ENCODE measurements at regions not wholly inside any gene's neighbourhood (a gene's known extent, or its start where the extent isn't known, plus 50 kb on each side); places are given as distances from the start of the nearest gene placed in this dataset.

GRCh38 chr7:41910940-41911600 lies 208.2 kb upstream of the INHBA start:
- H3K9me3 Mint-ChIP-seq = no peaks in the 10 kb centered on the region
- no peaks in the 10 kb centered on the region for H3K4me1 Mint-ChIP-seq (ENCODE audit: low read depth)
- H3K36me3 Mint-ChIP-seq (ENCODE audit: low read depth) = no peaks in the 10 kb centered on the region
- no peak overlapping the region for H3K4me3 Mint-ChIP-seq
- H3K27ac Mint-ChIP-seq = no peak overlapping the region
- peaks cover 18% of the 10 kb centered on the region for H3K27me3 Mint-ChIP-seq (ENCODE audit: low read depth)

- H3K27ac Mint-ChIP-seq = no peak overlapping the region
- no peak overlapping the region for H3K4me3 Mint-ChIP-seq
- H3K27me3 Mint-ChIP-seq (ENCODE audit: low read depth) = peaks cover 14% of the 10 kb centered on the region
- H3K4me1 Mint-ChIP-seq (ENCODE audit: low read depth) = no peaks in the 10 kb centered on the region
- peaks cover 9% of the 10 kb centered on the region for H3K9me3 Mint-ChIP-seq
- no peaks in the 10 kb centered on the region for H3K36me3 Mint-ChIP-seq (ENCODE audit: low read depth)
Observed at GRCh38 chr7:41907444-41907843, 204.6 kb upstream of the INHBA start.

- Mint-ChIP-seq H3K27me3 (ENCODE audit: low read depth) (peaks cover 33% of the 10 kb centered on the region), H3K4me3 (no peak overlapping the region), H3K9me3 (peaks cover 20% of the 10 kb centered on the region), H3K36me3 (ENCODE audit: low read depth) (no peaks in the 10 kb centered on the region), H3K27ac (no peak overlapping the region), H3K4me1 (ENCODE audit: low read depth) (no peaks in the 10 kb centered on the region)
Observed at GRCh38 chr7:41900532-41900931, 197.6 kb upstream of the INHBA start.

- Mint-ChIP-seq H3K9me3 (peaks cover 20% of the 10 kb centered on the region), H3K27ac (no peak overlapping the region), H3K27me3 (ENCODE audit: low read depth) (peaks cover 33% of the 10 kb centered on the region), H3K4me1 (ENCODE audit: low read depth) (no peaks in the 10 kb centered on the region), H3K36me3 (ENCODE audit: low read depth) (no peaks in the 10 kb centered on the region), H3K4me3 (no peak overlapping the region)
Observed at GRCh38 chr7:41899823-41900433, 197.0 kb upstream of the INHBA start.

- H3K36me3 Mint-ChIP-seq (ENCODE audit: low read depth) = no peaks in the 10 kb centered on the region
- peaks cover 16% of the 10 kb centered on the region for H3K4me1 Mint-ChIP-seq (ENCODE audit: low read depth)
- no peak overlapping the region for H3K27ac Mint-ChIP-seq
- H3K4me3 Mint-ChIP-seq = no peak overlapping the region
- peaks cover 6% of the 10 kb centered on the region for H3K9me3 Mint-ChIP-seq
- peaks cover 24% of the 10 kb centered on the region for H3K27me3 Mint-ChIP-seq (ENCODE audit: low read depth)
Observed at GRCh38 chr7:41893656-41894055, 190.8 kb upstream of the INHBA start.

- no peak overlapping the region for H3K4me3 Mint-ChIP-seq
- H3K4me1 Mint-ChIP-seq (ENCODE audit: low read depth) = peaks cover 25% of the 10 kb centered on the region
Observed at GRCh38 chr7:41892356-41893100, 189.6 kb upstream of the INHBA start.

GRCh38 chr7:41891950-41892349 lies 189.1 kb upstream of the INHBA start:
- H3K27me3 Mint-ChIP-seq (ENCODE audit: low read depth) = peaks cover 13% of the 10 kb centered on the region

More at GRCh38 chr7:41892356-41893100, 189.6 kb upstream of the INHBA start:
- Mint-ChIP-seq H3K27ac (no peak overlapping the region), H3K27me3 (ENCODE audit: low read depth) (peaks cover 19% of the 10 kb centered on the region), H3K36me3 (ENCODE audit: low read depth) (peaks cover 2% of the 10 kb centered on the region), H3K9me3 (peaks cover 5% of the 10 kb centered on the region)

GRCh38 chr7:41890631-41891274 lies 187.9 kb upstream of the INHBA start:
- Mint-ChIP-seq H3K27ac (no peak overlapping the region), H3K36me3 (ENCODE audit: low read depth) (peaks cover 2% of the 10 kb centered on the region), H3K4me1 (ENCODE audit: low read depth) (peaks cover 27% of the 10 kb centered on the region), H3K27me3 (ENCODE audit: low read depth) (peaks cover 5% of the 10 kb centered on the region), H3K4me3 (no peak overlapping the region), H3K9me3 (no peaks in the 10 kb centered on the region)

More at GRCh38 chr7:41891950-41892349, 189.1 kb upstream of the INHBA start:
- Mint-ChIP-seq H3K9me3 (peaks cover 5% of the 10 kb centered on the region), H3K4me3 (no peak overlapping the region), H3K27ac (no peak overlapping the region), H3K36me3 (ENCODE audit: low read depth) (peaks cover 2% of the 10 kb centered on the region), H3K4me1 (ENCODE audit: low read depth) (peaks cover 26% of the 10 kb centered on the region)

GRCh38 chr7:41889472-41889871 lies 186.6 kb upstream of the INHBA start:
- no peak overlapping the region for H3K27ac Mint-ChIP-seq
- no peak overlapping the region for H3K4me3 Mint-ChIP-seq
- peaks cover 5% of the 10 kb centered on the region for H3K27me3 Mint-ChIP-seq (ENCODE audit: low read depth)
- peaks cover 34% of the 10 kb centered on the region for H3K4me1 Mint-ChIP-seq (ENCODE audit: low read depth)
- peaks cover 5% of the 10 kb centered on the region for H3K36me3 Mint-ChIP-seq (ENCODE audit: low read depth)
- peaks cover 5% of the 10 kb centered on the region for H3K9me3 Mint-ChIP-seq

GRCh38 chr7:41889040-41889439 lies 186.2 kb upstream of the INHBA start:
- Mint-ChIP-seq H3K36me3 (ENCODE audit: low read depth) (peaks cover 5% of the 10 kb centered on the region), H3K27ac (no peak overlapping the region), H3K27me3 (ENCODE audit: low read depth) (peaks cover 5% of the 10 kb centered on the region), H3K4me1 (ENCODE audit: low read depth) (peaks cover 34% of the 10 kb centered on the region), H3K4me3 (no peak overlapping the region), H3K9me3 (peaks cover 5% of the 10 kb centered on the region)

- Mint-ChIP-seq H3K4me3 (no peak overlapping the region), H3K9me3 (peaks cover 13% of the 10 kb centered on the region), H3K27me3 (ENCODE audit: low read depth) (peaks cover 5% of the 10 kb centered on the region), H3K36me3 (ENCODE audit: low read depth) (peaks cover 13% of the 10 kb centered on the region), H3K4me1 (ENCODE audit: low read depth) (peaks cover 44% of the 10 kb centered on the region), H3K27ac (no peak overlapping the region)
Observed at GRCh38 chr7:41887416-41887815, 184.5 kb upstream of the INHBA start.

GRCh38 chr7:41886901-41887311 lies 184.0 kb upstream of the INHBA start:
- peaks cover 18% of the 10 kb centered on the region for H3K9me3 Mint-ChIP-seq
- peaks cover 49% of the 10 kb centered on the region for H3K4me1 Mint-ChIP-seq (ENCODE audit: low read depth)
- no peak overlapping the region for H3K4me3 Mint-ChIP-seq
- no peak overlapping the region for H3K27ac Mint-ChIP-seq
- peaks cover 17% of the 10 kb centered on the region for H3K36me3 Mint-ChIP-seq (ENCODE audit: low read depth)
- H3K27me3 Mint-ChIP-seq (ENCODE audit: low read depth) = peaks cover 5% of the 10 kb centered on the region

GRCh38 chr7:41886262-41886900 lies 183.5 kb upstream of the INHBA start:
- peaks cover 51% of the 10 kb centered on the region for H3K4me1 Mint-ChIP-seq (ENCODE audit: low read depth)
- H3K27me3 Mint-ChIP-seq (ENCODE audit: low read depth) = peaks cover 5% of the 10 kb centered on the region
- no peak overlapping the region for H3K4me3 Mint-ChIP-seq
- H3K27ac Mint-ChIP-seq = no peak overlapping the region
- peaks cover 22% of the 10 kb centered on the region for H3K9me3 Mint-ChIP-seq
- peaks cover 22% of the 10 kb centered on the region for H3K36me3 Mint-ChIP-seq (ENCODE audit: low read depth)

- Mint-ChIP-seq H3K9me3 (peaks cover 26% of the 10 kb centered on the region), H3K4me1 (ENCODE audit: low read depth) (peaks cover 55% of the 10 kb centered on the region), H3K4me3 (no peak overlapping the region), H3K27me3 (ENCODE audit: low read depth) (peaks cover 5% of the 10 kb centered on the region), H3K36me3 (ENCODE audit: low read depth) (peaks cover 23% of the 10 kb centered on the region), H3K27ac (no peak overlapping the region)
Observed at GRCh38 chr7:41885748-41886147, 182.9 kb upstream of the INHBA start.
